Testis (tissue), 2 donors: ENCODE measurements at regions not wholly inside any gene's neighbourhood (a gene's known extent, or its start where the extent isn't known, plus 50 kb on each side); places are given as distances from the start of the nearest gene placed in this dataset.

Experiments used
- POLR2A ChIP-seq: fragments of 450-650 bp; IDR thresholded peaks from one replicate; pipeline ENCODE4 v1.6.1; 2017; ENCODE audit warnings: antibody characterized with exemption, mild to moderate bottlenecking, moderate library complexity
- TF ChIP-seq, protein P1 (sequence below), 3 experiments: fragments of 450-650 bp in 2 of 3; fragments of 200-600 bp in 1 of 3; sonication (generic) in 1 of 3; IDR thresholded peaks; one replicate each; pipeline ENCODE4 v1.5.1; 2016 to 2019; ENCODE audit warnings: antibody characterized with exemption in 3 of 3, mild to moderate bottlenecking in 2 of 3, moderate library complexity in 1 of 3

DNA sequence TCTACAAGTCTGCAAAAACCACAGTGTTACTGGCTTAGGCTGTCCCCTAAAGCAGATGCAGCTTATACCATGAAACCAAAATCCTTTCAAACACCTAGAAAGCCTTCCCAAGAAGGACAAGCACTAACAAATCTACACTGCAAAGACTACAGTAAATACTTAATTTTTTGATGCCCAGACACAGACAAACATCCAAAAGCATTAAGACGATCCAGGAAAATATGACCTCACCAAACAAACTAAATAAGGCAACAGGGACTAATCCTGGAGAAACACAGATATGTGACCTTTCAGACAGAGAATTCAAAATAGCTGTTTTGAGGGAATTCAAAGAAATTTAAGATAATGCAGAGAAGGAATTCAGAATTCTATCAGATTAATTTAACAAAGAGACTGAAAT, 423.5 kb downstream of the COL12A1 start:
- TF ChIP-seq POLR2A: no peak
- TF ChIP-seq, protein P1, sequence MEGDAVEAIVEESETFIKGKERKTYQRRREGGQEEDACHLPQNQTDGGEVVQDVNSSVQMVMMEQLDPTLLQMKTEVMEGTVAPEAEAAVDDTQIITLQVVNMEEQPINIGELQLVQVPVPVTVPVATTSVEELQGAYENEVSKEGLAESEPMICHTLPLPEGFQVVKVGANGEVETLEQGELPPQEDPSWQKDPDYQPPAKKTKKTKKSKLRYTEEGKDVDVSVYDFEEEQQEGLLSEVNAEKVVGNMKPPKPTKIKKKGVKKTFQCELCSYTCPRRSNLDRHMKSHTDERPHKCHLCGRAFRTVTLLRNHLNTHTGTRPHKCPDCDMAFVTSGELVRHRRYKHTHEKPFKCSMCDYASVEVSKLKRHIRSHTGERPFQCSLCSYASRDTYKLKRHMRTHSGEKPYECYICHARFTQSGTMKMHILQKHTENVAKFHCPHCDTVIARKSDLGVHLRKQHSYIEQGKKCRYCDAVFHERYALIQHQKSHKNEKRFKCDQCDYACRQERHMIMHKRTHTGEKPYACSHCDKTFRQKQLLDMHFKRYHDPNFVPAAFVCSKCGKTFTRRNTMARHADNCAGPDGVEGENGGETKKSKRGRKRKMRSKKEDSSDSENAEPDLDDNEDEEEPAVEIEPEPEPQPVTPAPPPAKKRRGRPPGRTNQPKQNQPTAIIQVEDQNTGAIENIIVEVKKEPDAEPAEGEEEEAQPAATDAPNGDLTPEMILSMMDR (IDR thresholded peaks at IDR 0.05): no peak
